SK-N-SH treated with all-trans-retinoic acid at 6 μM for 48 hours (cell line): ENCODE measurements at regions not wholly inside any gene's neighbourhood (a gene's known extent, or its start where the extent isn't known, plus 50 kb on each side); places are given as distances from the start of the nearest gene placed in this dataset.

Experiments used
- OSR1 ChIP-seq: fragments of 250-450 bp; sonication (Bioruptor Pico); IDR thresholded peaks from 2 replicates; pipeline ENCODE4 v1.8.0; 2022; ENCODE audit warnings: moderate library complexity, mild to moderate bottlenecking, inconsistent platforms
- ZNF565 ChIP-seq: fragments of 450-650 bp; formaldehyde crosslinking; conservative IDR thresholded peaks from 2 replicates; pipeline ENCODE4 v1.5.0; 2020; ENCODE audit warnings: low read depth, mild to moderate bottlenecking, moderate library complexity

DNA sequence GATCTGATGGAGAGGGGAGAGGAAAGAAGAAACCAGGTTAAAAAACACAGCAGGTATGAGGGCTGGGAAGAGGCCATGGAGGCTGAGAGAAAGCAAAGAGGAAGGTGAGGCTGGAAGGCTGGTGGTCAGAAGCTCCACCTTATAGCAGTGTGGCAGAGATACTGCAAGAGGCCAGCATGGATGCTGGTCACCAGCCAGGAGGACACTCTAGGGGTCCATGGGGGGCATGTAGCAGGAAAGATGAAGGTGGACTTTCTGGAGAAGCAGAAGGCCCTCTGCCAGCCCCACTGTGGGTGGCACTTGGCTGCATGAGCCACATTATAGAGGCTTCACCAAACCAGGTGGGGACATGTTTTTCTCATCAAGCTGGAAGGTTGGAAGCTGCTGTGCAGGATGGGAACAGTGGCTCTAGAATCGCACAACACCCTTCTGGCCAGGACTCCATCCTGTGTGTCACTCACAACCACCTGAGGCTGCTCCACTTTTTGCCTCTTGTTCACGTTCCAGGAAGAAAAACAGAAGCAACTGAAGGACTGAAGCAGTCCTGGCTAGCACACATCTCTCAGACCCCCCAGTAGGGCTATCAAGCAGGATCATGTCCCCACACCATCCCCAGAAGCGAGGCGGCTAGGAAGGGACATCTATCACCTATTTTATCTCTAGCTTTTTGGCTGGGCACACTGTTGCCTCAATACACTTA is 587.5 kb upstream of the MGMT start:
- TF ChIP-seq ZNF565 (CRISPR knock-in tag) (no peak), OSR1 (no peak)
